Stimulated activated CD4-positive, alpha-beta T cell treated with anti-CD3 and anti-CD28 coated beads, TNF-alpha, amount 100 ng/mL, for 1 hour (primary cell): ENCODE measurements at regions not wholly inside any gene's neighbourhood (a gene's known extent, or its start where the extent isn't known, plus 50 kb on each side); places are given as distances from the start of the nearest gene placed in this dataset.

Experiments
- DNase-seq, 3 donors: peaks; one replicate each; pipeline ENCODE4 v3.0.0-alpha.2; 2020; ENCODE audit warnings: low read depth in 3 of 3, low spot score in 1 of 3

- DNase-seq, result no peak
These were observed 481.4 kb downstream of the COG6 start for GRCh38 chr13:40136896-40137295.

- no peak for DNase-seq
These were observed 481.9 kb downstream of the COG6 start for GRCh38 chr13:40137400-40137799.

GRCh38 chr13:40139896-40140520 lies 484.5 kb downstream of the COG6 start:
- DNase-seq, result no peak

- no peak for DNase-seq
These were observed 486.5 kb downstream of the COG6 start for GRCh38 chr13:40141859-40142555.

- no peak for DNase-seq
These were observed 487.6 kb downstream of the COG6 start for GRCh38 chr13:40143106-40143505.

GRCh38 chr13:40143559-40143958 lies 488.1 kb downstream of the COG6 start:
- DNase-seq, result no peak

- no peak for DNase-seq
These were observed 489.7 kb downstream of the COG6 start for GRCh38 chr13:40145139-40145538.

- DNase-seq, result no peak
These were observed 490.6 kb downstream of the COG6 start for GRCh38 chr13:40146063-40146462.

GRCh38 chr13:40146611-40147117 lies 491.2 kb downstream of the COG6 start:
- DNase-seq, result no peak

GRCh38 chr13:40148101-40148500 lies 492.6 kb downstream of the COG6 start:
- peak in 1 of 3 donors; percentile 8 for DNase-seq

- DNase-seq, result no peak
These were observed 493.3 kb downstream of the COG6 start for GRCh38 chr13:40148742-40149141.

GRCh38 chr13:40149611-40150274 lies 494.3 kb downstream of the COG6 start:
- no peak for DNase-seq

GRCh38 chr13:40151673-40152072 lies 496.2 kb downstream of the COG6 start:
- DNase-seq, result no peak

GRCh38 chr13:40152145-40152544 lies 496.7 kb downstream of the COG6 start:
- no peak for DNase-seq

- DNase-seq, result no peak
These were observed 497.5 kb downstream of the COG6 start for GRCh38 chr13:40152922-40153321.

- DNase-seq, result no peak
These were observed 498.1 kb downstream of the COG6 start for GRCh38 chr13:40153516-40153915.

- DNase-seq, result no peak
These were observed 499.7 kb downstream of the COG6 start for GRCh38 chr13:40155201-40155600.

- no peak for DNase-seq
These were observed 502.8 kb downstream of the COG6 start for GRCh38 chr13:40158218-40158617.

GRCh38 chr13:40158757-40159156 lies 503.3 kb downstream of the COG6 start:
- no peak for DNase-seq

GRCh38 chr13:40159736-40160135 lies 504.3 kb downstream of the COG6 start:
- no peak for DNase-seq

- DNase-seq, result no peak
These were observed 505.3 kb downstream of the COG6 start for GRCh38 chr13:40160618-40161350.
